ENCODE measurements at regions not wholly inside any gene's neighbourhood (a gene's known extent, or its start where the extent isn't known, plus 50 kb on each side); places are given as distances from the start of the nearest gene placed in this dataset.

- H3K27me3 ChIP-seq (ENCODE audit: control insufficient read depth, insufficient read depth, low read length), result no peaks in the 10 kb centered on the region
- H3K4me1 ChIP-seq (ENCODE audit: control insufficient read depth, insufficient read depth, low read length), result no peaks in the 10 kb centered on the region
- dilution Hi-C loops (cut with HindIII; ENCODE audit: low sequenced_read_pairs, unreplicated experiment), result no loop called here
- H4K20me1 ChIP-seq (ENCODE audit: insufficient read depth, low read length), result no peaks in the 10 kb centered on the region
- no peak overlapping the region for H3K23ac ChIP-seq (ENCODE audit: low read depth, low read length)
- H3K56ac ChIP-seq (ENCODE audit: extremely low read depth, insufficient read depth, low read length), result no peak overlapping the region
- H2AFZ ChIP-seq (replicated peaks; ENCODE audit: low read length, poor library complexity), result no peak overlapping the region
- in situ Hi-C loops (cut with MboI; ENCODE audit: low sequenced_read_pairs), result no loop called here
- no peak overlapping the region for H3K4ac ChIP-seq (ENCODE audit: low read depth, low read length)
- H4K91ac ChIP-seq (ENCODE audit: insufficient read depth, low read depth, low read length), result no peak overlapping the region
- no peak overlapping the region for H2AK5ac ChIP-seq (ENCODE audit: low read depth, low read length)
- no peak overlapping the region for H3K14ac ChIP-seq (replicated peaks; ENCODE audit: low read depth, low read length)
- ATAC-seq (ENCODE audit: low read depth) (no peak), DNase-seq (no peak)
- no peak overlapping the region for H2BK15ac ChIP-seq (ENCODE audit: low read depth, low read length)
- no peak overlapping the region for H3K18ac ChIP-seq (ENCODE audit: low read depth, low read length)
- no peaks in the 10 kb centered on the region for H3K36me3 ChIP-seq (ENCODE audit: control insufficient read depth, insufficient read depth, low read length)
- no peaks in the 10 kb centered on the region for H3K79me1 ChIP-seq (ENCODE audit: low read depth in 1 of 2, low read length in 2 of 2)
- ChIA-PET CTCF (no interaction called here), POLR2A (ENCODE audit: unreplicated experiment) (no interaction called here)
- no peaks in the 10 kb centered on the region for H3K9me1 ChIP-seq (ENCODE audit: insufficient read depth, low read length)
- H3K9ac ChIP-seq (ENCODE audit: low read depth, low read length), result no peak overlapping the region
- H3K4me3 ChIP-seq (ENCODE audit: insufficient read depth, low read depth, low read length), result no peak overlapping the region
- no peak overlapping the region for H2BK120ac ChIP-seq (ENCODE audit: low read depth, low read length)
- no peak overlapping the region for H4K8ac ChIP-seq (ENCODE audit: low read depth in 2 of 2, low read length in 2 of 2)
- TF ChIP-seq RCOR1 (IDR thresholded peaks at IDR 0.05; ENCODE audit: insufficient replicate concordance, low read length), result no peak
- H3K4me2 ChIP-seq (ENCODE audit: low read depth, low read length), result no peak overlapping the region
- no CpG with 5 or more reads among the region's 2 CpGs for WGBS, 2 experiments (ENCODE audit: extremely low coverage in 2 of 2, insufficient read length in 1 of 2)
- intact Hi-C loops (cut with micrococcal nuclease), result no loop called here
- no peak overlapping the region for H2AK9ac ChIP-seq (replicated peaks; ENCODE audit: low read depth, low read length, poor library complexity)
- H2BK20ac ChIP-seq (ENCODE audit: low read depth, low read length), result no peak overlapping the region
- H3K27ac ChIP-seq (ENCODE audit: insufficient read depth, low read length), result no peak overlapping the region
- peaks cover 10% of the 10 kb centered on the region for H3K9me3 ChIP-seq (ENCODE audit: control insufficient read depth, insufficient read depth, low read length)
- H4K5ac ChIP-seq (ENCODE audit: low read depth, low read length), result no peak overlapping the region
- BruUV-seq (replicated peaks), result no TSS peak
- H2BK5ac ChIP-seq (ENCODE audit: low read depth, low read length, poor library complexity, severe bottlenecking), result no peak overlapping the region
Observed at GRCh38 chr7:119037941-119038340, 813.4 kb downstream of the ANKRD7 start.

All from IMR-90 (cell line).